ENCODE measurements at regions not wholly inside any gene's neighbourhood (a gene's known extent, or its start where the extent isn't known, plus 50 kb on each side); places are given as distances from the start of the nearest gene placed in this dataset.
A peak's percentile ranks its signal among the peaks of the same experiment; 100 is the strongest.
"Not testable (repeated sequence)": the region's sequence is repeated elsewhere in the genome, so short reads cannot be mapped to it uniquely, and the experiment has no call there.

GRCh38 chr12:34607520-34608195, 585.4 kb downstream of the ALG10 start:
- no peak for DNase-seq

DNA sequence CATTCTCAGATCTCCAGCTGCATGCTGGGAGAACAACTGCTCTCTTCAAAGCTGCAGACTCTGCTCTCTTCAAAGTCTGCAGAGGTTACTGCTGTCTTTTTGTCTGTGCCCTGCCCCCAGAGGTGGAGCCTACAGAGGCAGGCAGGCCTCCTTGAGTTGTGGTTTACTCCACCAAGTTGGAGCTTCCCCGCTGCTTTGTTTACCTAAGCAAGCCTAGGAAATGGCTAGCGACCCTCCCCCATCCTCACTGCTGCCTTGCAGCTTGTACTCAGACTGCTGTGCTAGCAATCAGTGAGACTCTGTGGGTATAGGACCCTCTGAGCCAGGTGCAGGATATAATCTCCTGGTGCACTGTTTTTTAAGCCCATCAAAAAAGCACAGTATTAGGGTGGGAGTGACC, 591.7 kb downstream of the ALG10 start:
- not testable (repeated sequence) for DNase-seq

DNA sequence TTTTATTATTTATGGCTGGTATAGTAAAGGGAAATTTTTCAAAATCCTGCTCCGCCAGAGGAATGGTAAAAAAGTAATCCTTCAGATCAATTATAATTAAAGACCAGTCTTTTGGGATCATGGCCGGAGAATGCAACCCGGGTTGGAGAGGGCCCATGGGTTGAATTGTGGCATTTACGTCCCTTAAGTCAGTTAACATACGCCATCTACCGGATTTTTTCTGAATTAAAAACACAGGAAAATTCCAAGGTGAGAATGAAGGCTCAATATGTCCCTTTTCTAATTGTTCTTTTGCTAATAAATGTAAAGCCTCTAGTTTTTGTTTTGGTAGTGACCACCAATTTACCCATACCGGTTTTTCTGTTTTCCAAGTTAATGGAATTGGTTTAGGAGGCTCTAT, 602.8 kb downstream of the ALG10 start:
- DNase-seq = peak; percentile 51

- DNase-seq = no peak
Observed at GRCh38 chr12:34626363-34627157, 604.3 kb downstream of the ALG10 start.
